Skeletal muscle tissue (tissue), 3 donors: ENCODE measurements at regions not wholly inside any gene's neighbourhood (a gene's known extent, or its start where the extent isn't known, plus 50 kb on each side); places are given as distances from the start of the nearest gene placed in this dataset.

Experiments used
- H3K27ac ChIP-seq: one replicate; pipeline ENCODE4 v1.7.0; 2013; ENCODE audit warnings: mild to moderate bottlenecking, low read depth, low read length, inconsistent platforms
- H3K27me3 ChIP-seq, 3 donors: one replicate each; pipeline ENCODE4 v1.7.0; 2013; ENCODE audit warnings: low read length in 3 of 3; ENCODE audit not compliant: control insufficient read depth in 3 of 3, insufficient read depth in 3 of 3
- H3K36me3 ChIP-seq, 3 donors: one replicate each; pipeline ENCODE4 v1.7.0; 2013; ENCODE audit warnings: low read length in 3 of 3; ENCODE audit not compliant: control insufficient read depth in 3 of 3, insufficient read depth in 3 of 3
- H3K4me1 ChIP-seq, 3 donors: one replicate each; pipeline ENCODE4 v1.7.0; 2013; ENCODE audit warnings: low read length in 3 of 3, mild to moderate bottlenecking in 3 of 3; ENCODE audit not compliant: control insufficient read depth in 3 of 3, insufficient read depth in 3 of 3
- H3K4me3 ChIP-seq, 3 donors: one replicate each; pipeline ENCODE4 v1.7.0; 2013; ENCODE audit warnings: low read length in 3 of 3
- H3K9ac ChIP-seq, 3 donors: one replicate each; pipeline ENCODE4 v1.7.0; 2013; ENCODE audit warnings: low read length in 3 of 3, mild to moderate bottlenecking in 3 of 3, moderate library complexity in 2 of 3, low read depth in 1 of 3
- H3K9me3 ChIP-seq, 3 donors: one replicate each; pipeline ENCODE4 v1.7.0; 2013; ENCODE audit warnings: low read length in 3 of 3; ENCODE audit not compliant: control insufficient read depth in 3 of 3
- donor health status: Osteomylitis.

GRCh38 chr4:3670521-3671519 lies 95.4 kb upstream of the ADRA2C start:
- no peaks in the 10 kb centered on the region for H3K9me3 ChIP-seq
- peaks cover 13 to 27% (median 20%) of the 10 kb centered on the region in 3 donors for H3K27me3 ChIP-seq
- no peak overlapping the region for H3K4me3 ChIP-seq
- H3K36me3 ChIP-seq = no peaks in the 10 kb centered on the region
- H3K27ac ChIP-seq = no peak overlapping the region
- no peaks in the 10 kb centered on the region for H3K4me1 ChIP-seq
- no peak overlapping the region for H3K9ac ChIP-seq

- Histone ChIP-seq H3K9me3 (no peaks in the 10 kb centered on the region), H3K27ac (no peak overlapping the region), H3K27me3 (peaks cover 6 to 20% (median 18%) of the 10 kb centered on the region in 3 donors), H3K36me3 (no peaks in the 10 kb centered on the region), H3K9ac (no peak overlapping the region), H3K4me3 (no peak overlapping the region), H3K4me1 (no peaks in the 10 kb centered on the region)
Measured at GRCh38 chr4:3669553-3669949, 96.6 kb upstream of the ADRA2C start.

GRCh38 chr4:3668825-3669552 lies 97.2 kb upstream of the ADRA2C start:
- Histone ChIP-seq H3K36me3 (no peaks in the 10 kb centered on the region), H3K27me3 (peaks cover 10 to 25% (median 18%) of the 10 kb centered on the region in 3 donors), H3K4me3 (no peak overlapping the region)

GRCh38 chr4:3667258-3667657 lies 98.9 kb upstream of the ADRA2C start:
- H3K4me1 ChIP-seq = no peaks in the 10 kb centered on the region
- H3K9me3 ChIP-seq = no peaks in the 10 kb centered on the region
- peaks cover 21 to 33% (median 28%) of the 10 kb centered on the region in 3 donors for H3K27me3 ChIP-seq

More at GRCh38 chr4:3668825-3669552, 97.2 kb upstream of the ADRA2C start:
- Histone ChIP-seq H3K4me1 (no peaks in the 10 kb centered on the region), H3K9me3 (no peaks in the 10 kb centered on the region), H3K27ac (no peak overlapping the region), H3K9ac (no peak overlapping the region)

GRCh38 chr4:3666263-3666662 lies 99.9 kb upstream of the ADRA2C start:
- Histone ChIP-seq H3K4me3 (no peak overlapping the region), H3K9me3 (no peaks in the 10 kb centered on the region), H3K27me3 (peaks cover 30 to 43% (median 38%) of the 10 kb centered on the region in 3 donors), H3K9ac (no peak overlapping the region), H3K36me3 (no peaks in the 10 kb centered on the region), H3K4me1 (no peaks in the 10 kb centered on the region), H3K27ac (no peak overlapping the region)

More at GRCh38 chr4:3667258-3667657, 98.9 kb upstream of the ADRA2C start:
- H3K36me3 ChIP-seq = no peaks in the 10 kb centered on the region
- no peak overlapping the region for H3K9ac ChIP-seq
- no peak overlapping the region for H3K4me3 ChIP-seq
- H3K27ac ChIP-seq = no peak overlapping the region

- H3K36me3 ChIP-seq = no peaks in the 10 kb centered on the region
- H3K27ac ChIP-seq = no peak overlapping the region
- H3K27me3 ChIP-seq = peaks cover 38 to 51% (median 39%) of the 10 kb centered on the region in 3 donors
- H3K4me1 ChIP-seq = peaks cover 0 to 4% (median 2%) of the 10 kb centered on the region in 3 donors
- H3K9ac ChIP-seq = no peak overlapping the region
- no peak overlapping the region for H3K4me3 ChIP-seq
- no peaks in the 10 kb centered on the region for H3K9me3 ChIP-seq
Measured at GRCh38 chr4:3665360-3665891, 100.8 kb upstream of the ADRA2C start.

GRCh38 chr4:3663791-3664190 lies 102.4 kb upstream of the ADRA2C start:
- H3K9me3 ChIP-seq = no peaks in the 10 kb centered on the region

GRCh38 chr4:3662516-3662915 lies 103.7 kb upstream of the ADRA2C start:
- H3K27me3 ChIP-seq = peaks cover 59 to 80% (median 64%) of the 10 kb centered on the region in 3 donors
- no peaks in the 10 kb centered on the region for H3K9me3 ChIP-seq

More at GRCh38 chr4:3663791-3664190, 102.4 kb upstream of the ADRA2C start:
- no peak overlapping the region for H3K27ac ChIP-seq
- H3K4me3 ChIP-seq = no peak overlapping the region
- H3K27me3 ChIP-seq = peaks cover 53 to 68% (median 55%) of the 10 kb centered on the region in 3 donors
- no peak overlapping the region for H3K9ac ChIP-seq
- H3K36me3 ChIP-seq = no peaks in the 10 kb centered on the region
- peaks cover 0 to 5% (median 2%) of the 10 kb centered on the region in 3 donors for H3K4me1 ChIP-seq

GRCh38 chr4:3661989-3662388 lies 104.2 kb upstream of the ADRA2C start:
- peaks cover 60 to 83% (median 67%) of the 10 kb centered on the region in 3 donors for H3K27me3 ChIP-seq
- H3K9me3 ChIP-seq = no peaks in the 10 kb centered on the region
- peaks cover 0 to 6% (median 2%) of the 10 kb centered on the region in 3 donors for H3K4me1 ChIP-seq
- no peaks in the 10 kb centered on the region for H3K36me3 ChIP-seq
- H3K4me3 ChIP-seq = no peak overlapping the region
- H3K27ac ChIP-seq = no peak overlapping the region
- no peak overlapping the region for H3K9ac ChIP-seq

More at GRCh38 chr4:3662516-3662915, 103.7 kb upstream of the ADRA2C start:
- Histone ChIP-seq H3K36me3 (no peaks in the 10 kb centered on the region), H3K9ac (no peak overlapping the region), H3K4me1 (peaks cover 0 to 6% (median 2%) of the 10 kb centered on the region in 3 donors), H3K4me3 (no peak overlapping the region), H3K27ac (no peak overlapping the region)
